ENCODE measurements at regions not wholly inside any gene's neighbourhood (a gene's known extent, or its start where the extent isn't known, plus 50 kb on each side); places are given as distances from the start of the nearest gene placed in this dataset.

DNA sequence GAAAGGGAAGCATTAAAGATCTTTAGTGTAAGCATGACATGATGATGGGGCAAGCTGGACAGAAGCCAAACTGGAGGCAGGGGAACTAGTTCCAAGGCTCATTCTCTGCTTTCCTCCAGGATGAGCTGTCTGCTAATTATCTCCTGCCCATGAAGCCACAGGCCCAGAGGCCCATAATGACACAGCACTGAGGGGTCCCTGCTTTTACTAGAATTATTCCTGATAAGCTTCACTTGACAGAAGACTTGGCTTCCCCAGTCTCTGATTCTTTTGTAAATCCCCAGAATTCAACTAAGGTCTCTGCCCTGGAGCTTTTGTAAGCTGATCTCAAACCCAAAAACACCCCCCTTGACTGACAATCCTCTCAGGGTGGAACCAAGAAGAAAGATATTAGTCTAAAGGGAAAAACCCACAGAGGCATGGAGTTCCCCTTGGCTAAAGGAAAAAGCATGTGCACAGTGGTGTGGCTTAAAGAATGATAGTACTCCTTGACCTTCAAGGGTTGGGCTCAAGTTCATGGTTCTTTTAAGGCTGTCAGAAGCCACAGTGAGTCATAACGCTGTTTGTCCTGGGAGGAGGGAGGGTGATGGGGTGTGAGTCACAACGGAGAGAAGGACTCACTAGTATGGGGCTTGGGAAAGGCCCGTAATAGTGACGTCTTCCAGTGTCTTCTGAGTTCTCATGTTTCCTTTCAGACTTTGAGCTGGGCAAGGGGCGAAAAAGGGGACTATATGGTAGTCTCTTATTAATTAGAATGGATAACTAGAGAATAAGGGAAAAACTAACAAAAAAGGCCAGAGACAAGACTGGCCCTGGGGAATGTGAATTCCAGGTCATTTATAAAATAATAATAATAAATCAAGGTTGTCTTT, 146.0 kb upstream of the CPEB2 start:
- H3K4me3 ChIP-seq (ENCODE audit: low read depth, low read length), result no peak overlapping the region
- TF ChIP-seq, protein P1, sequence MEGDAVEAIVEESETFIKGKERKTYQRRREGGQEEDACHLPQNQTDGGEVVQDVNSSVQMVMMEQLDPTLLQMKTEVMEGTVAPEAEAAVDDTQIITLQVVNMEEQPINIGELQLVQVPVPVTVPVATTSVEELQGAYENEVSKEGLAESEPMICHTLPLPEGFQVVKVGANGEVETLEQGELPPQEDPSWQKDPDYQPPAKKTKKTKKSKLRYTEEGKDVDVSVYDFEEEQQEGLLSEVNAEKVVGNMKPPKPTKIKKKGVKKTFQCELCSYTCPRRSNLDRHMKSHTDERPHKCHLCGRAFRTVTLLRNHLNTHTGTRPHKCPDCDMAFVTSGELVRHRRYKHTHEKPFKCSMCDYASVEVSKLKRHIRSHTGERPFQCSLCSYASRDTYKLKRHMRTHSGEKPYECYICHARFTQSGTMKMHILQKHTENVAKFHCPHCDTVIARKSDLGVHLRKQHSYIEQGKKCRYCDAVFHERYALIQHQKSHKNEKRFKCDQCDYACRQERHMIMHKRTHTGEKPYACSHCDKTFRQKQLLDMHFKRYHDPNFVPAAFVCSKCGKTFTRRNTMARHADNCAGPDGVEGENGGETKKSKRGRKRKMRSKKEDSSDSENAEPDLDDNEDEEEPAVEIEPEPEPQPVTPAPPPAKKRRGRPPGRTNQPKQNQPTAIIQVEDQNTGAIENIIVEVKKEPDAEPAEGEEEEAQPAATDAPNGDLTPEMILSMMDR (IDR thresholded peaks at IDR 0.05; ENCODE audit: borderline replicate concordance, insufficient read depth, low read depth, low read length), result no peak

DNA sequence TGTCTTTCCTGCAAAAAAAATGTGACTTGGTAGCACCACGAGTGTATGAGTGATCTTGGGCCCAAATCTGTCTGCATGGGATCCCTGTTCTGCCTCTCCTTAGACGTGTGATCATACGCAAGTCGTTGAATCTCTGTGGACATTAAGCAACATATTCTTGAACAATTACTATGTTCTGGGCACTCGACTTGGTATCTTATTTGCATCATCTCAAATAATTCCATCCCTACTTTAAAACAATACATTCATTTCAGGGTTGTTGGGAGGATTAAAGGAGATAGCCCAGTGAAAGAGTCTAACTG, 145.4 kb upstream of the CPEB2 start:
- TF ChIP-seq, protein P1 (IDR thresholded peaks at IDR 0.05; ENCODE audit: borderline replicate concordance, insufficient read depth, low read depth, low read length), result no peak
- no peak overlapping the region for H3K4me3 ChIP-seq (ENCODE audit: low read depth, low read length)

DNA sequence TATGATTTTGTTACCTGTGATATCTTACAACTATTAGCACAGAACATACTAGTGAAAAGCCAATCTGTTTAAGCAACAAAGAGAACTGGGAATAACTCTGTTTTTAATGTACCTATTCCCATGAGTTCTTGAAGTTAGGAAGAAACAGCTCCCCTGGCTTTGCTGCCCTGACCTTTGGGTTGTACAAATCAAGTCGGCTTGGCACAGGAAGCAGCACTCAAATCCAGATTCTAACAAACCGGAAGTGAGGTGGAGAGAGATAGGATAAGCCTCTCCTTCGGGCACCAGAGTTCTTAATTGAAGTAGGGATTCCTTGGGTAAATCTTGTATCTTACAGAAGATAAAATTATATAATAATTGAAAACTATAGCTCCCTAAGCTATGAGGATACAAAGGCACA, 144.8 kb upstream of the CPEB2 start:
- TF ChIP-seq, protein P1 (IDR thresholded peaks at IDR 0.05; ENCODE audit: borderline replicate concordance, insufficient read depth, low read depth, low read length), result no peak
- no peak overlapping the region for H3K4me3 ChIP-seq (ENCODE audit: low read depth, low read length)

DNA sequence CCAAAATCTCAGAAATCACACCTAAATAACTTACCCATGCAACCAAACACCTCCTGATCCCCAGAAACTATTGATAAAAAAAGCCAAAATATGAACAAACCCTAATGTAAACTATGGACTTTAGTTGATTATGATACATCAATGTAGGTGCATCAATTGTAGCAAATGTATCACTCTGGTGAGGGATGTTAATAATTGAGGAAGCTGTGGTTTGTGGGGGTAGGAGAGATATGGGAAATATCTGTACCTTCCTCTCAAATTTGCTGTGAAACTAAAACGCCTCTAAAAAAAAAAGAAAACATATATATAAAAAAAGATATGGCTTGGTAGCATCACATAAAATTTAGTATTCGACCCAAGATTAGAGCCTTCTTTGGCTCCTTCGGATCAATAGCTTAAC, 144.3 kb upstream of the CPEB2 start:
- TF ChIP-seq, protein P1 (IDR thresholded peaks at IDR 0.05; ENCODE audit: borderline replicate concordance, insufficient read depth, low read depth, low read length), result no peak
- no peak overlapping the region for H3K4me3 ChIP-seq (ENCODE audit: low read depth, low read length)

DNA sequence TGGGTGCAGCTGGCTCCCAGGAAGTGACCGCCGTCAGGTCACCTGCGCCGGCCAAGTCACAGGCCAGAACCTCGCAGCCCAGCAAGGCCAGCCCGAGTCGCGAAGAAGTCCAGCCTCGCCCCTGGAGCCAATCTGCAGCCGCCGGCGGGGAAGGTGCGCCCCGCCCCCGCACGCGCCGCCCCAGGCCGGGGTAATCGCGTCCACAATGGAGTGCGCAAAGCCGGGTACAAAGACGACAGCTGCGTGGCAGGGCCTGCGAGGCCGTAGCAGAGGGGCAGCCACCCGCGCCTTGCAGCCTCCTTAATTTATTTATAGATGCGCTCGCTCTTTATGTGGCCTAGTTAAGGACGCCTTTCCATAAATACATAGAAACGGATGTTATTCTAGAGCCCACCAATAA, 139.4 kb upstream of the CPEB2 start:
- no peak overlapping the region for H3K4me3 ChIP-seq (ENCODE audit: low read depth, low read length)
- TF ChIP-seq, protein P1 (IDR thresholded peaks at IDR 0.05; ENCODE audit: borderline replicate concordance, insufficient read depth, low read depth, low read length), result no peak

DNA sequence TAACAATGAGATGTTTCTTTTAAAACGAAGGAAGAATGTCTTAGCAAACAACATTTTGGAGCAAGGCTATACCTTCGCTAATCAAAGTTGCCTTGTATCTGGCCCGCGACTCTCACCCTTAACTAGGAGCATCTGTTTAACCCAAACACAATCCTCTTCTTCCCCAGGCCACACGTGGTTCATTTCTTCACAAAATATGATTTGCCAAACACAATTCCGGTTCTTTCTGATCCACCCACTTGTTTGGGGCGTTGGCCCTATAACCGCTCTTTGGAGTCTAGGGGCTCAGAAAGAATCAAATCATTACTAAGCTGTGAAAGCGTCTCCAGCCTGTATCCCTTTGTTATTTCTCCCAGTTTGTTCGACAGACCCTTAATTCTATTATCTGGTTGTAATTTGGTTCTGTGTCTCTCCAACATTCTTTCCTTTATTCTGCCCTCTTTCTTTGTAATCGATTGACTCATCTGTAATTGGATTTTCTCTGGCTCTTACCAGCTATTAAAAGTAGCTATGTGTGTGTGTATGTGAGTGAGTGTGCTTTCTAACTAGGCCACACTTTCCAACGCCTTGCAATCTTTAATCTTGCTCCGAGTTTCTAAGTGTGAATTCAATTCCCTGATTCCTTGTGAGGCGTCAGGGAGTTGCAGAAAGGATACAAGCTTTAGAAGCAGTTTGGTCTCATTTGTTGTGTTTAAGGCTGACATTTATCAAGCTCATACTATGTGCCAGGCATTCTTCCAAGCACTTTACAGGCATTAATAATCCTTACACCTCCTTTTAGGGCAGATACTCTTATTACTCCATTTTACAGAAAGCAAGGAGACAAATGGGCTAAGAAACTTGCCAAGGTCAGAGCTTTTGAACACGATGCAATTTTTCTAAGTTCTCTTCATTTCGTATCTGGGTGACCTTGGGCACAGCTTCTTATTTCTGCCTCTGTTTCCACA, 138.6 kb upstream of the CPEB2 start:
- TF ChIP-seq, protein P1 (IDR thresholded peaks at IDR 0.05; ENCODE audit: borderline replicate concordance, insufficient read depth, low read depth, low read length), result no peak
- no peak overlapping the region for H3K4me3 ChIP-seq (ENCODE audit: low read depth, low read length)

All from GM12875 (cell line).